ENCODE measurements at regions not wholly inside any gene's neighbourhood (a gene's known extent, or its start where the extent isn't known, plus 50 kb on each side); places are given as distances from the start of the nearest gene placed in this dataset.

DNA sequence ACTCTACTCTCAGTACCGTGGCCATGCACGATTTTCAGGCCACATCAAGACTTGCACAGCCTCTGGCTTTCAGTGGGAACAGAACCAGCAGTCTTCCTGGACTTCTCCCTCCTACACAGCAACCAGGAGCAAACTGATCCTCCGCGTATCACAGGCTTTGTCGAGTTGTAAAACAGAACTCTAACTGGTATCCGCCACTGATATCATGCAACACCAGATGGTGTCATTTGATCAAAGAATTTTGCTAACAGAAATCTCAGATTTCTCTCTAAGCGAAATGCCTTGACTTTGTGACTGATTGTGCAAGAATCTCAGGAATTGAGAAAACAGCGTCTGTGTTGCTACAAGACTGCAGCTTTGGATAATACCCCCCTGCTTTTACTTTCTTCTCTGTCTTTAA is 85.7 kb downstream of the COPS8 start:
- no peak for DNase-seq

DNA sequence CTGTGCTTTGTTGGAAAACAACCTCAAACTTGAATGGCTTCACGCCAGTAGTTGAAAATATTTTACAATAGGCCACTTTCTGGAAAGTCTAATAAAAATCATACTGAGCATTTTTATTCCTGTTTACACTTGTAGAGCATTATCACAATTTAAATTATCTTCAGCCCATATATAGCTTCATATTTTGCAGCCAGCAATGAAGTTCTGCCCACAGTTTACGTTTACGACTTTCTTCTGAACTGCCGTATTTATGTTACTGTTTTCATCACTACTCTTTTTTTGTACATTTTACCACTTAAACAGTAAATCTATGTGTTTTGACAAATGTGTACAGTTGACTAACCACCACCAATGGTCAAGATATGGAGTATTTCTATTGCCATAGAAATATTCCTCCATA is 86.2 kb downstream of the COPS8 start:
- DNase-seq: no peak

DNA sequence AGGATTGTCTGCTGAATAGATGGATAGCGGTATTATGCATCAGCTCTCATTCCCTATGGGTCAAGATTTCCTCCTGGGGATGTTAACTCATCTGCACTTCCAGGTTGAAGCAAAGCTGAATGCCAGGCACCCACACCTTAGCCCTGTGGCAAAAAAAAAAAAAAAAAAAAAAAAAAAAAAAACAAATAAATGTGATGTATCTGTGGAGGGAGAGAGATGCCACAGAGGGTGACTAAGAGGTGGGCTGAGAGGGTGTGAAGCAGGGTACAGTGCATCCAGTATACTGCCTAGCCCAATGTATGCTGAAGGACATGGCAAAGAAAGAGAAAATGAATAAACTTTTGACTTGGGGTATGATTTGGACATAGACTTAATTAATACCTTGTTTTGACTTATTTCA is 91.4 kb downstream of the COPS8 start:
- DNase-seq: no peak

DNA sequence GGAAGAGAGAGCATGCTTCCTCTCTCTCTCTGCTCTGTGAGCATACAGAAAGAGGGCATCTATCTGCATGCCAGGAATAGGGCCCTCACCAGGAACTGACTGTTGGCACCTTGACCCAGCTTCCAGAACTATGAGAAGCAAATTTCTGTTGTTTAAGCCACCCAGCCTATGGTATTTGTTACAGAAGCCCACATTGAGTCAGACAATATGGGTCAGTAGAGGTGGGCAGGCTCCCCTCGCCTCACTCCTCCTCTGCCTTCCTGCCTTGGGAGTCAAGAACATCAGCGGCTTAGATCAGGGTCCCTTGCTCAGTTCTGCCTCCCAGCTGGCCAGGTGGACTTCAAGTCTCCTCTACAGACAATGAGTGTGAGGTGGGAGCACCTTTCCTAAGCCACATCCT is 92.3 kb downstream of the COPS8 start:
- no peak for DNase-seq

DNA sequence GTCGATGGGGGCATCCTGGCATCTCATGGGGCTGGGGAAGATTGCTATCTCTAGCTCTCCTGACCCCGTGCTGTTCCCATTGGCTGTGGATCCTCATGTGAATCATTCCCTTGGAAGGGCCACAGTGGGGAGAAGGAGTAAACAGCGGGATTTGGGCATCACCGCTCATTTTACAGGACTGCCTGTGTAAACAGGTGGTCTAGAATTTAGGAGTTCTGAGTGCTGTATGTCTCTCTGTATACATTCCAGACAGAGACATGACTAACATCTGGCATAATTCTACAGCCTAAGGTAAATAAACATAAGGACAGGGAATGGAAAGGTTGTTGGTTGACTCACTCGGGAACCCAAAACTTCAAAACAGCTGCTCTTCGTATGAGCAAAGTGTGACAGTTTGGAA is 92.7 kb downstream of the COPS8 start:
- no peak for DNase-seq

DNA sequence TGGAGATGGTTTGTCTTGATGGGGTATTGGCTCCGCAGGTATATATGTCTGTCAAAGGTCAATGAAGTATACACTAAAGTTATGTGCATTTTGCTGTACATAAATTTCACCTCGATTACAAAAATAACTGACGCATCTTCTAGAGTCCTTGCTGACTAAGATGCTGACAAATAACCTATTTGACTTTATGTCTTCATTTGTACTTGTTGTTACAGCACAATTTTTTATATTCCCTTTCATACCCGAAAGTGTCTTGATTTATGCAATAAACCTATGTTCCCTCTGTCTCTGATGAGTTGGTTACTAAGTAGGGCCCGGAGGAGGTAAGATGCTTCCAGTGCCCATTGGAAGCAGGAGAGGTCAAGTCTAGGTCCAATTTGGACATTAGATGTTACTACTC is 93.5 kb downstream of the COPS8 start:
- no peak for DNase-seq

DNA sequence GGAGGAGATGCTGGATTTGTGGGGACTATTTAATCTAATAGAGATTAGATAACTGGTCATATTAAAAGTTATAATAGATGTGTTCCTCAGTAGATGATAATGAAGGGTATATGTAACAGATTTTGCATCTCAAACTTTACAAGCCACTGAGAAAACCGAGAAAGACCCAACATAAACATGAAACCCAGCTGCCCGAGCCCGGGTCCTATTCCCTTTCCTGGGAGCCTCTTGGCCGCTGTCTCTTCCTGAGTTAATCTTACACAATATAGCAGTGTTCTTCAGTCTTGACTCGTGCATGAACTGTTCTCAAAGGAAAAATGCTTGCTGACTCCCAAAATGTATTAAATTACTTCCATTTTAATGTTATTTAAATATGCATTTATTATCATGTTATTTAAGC is 94.5 kb downstream of the COPS8 start:
- DNase-seq: no peak

DNA sequence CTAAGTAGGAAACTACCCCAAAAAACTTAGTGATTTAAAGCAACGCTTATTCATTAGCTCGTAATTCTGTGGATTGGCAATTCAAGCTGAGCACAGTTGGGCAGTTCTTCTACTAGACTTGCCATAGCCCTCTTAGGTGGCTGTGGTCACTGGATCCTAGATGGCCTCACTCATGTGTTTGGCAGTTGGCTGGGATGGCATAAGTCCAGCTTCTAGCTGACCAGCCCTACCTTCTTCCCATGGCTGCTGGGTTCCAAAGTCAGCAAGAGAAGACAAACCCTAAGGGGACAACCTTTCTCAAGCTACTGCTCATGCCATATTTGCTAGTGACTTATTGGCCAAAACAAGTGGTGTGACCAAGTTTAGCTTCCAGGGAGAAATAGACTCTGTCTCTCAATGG is 95.3 kb downstream of the COPS8 start:
- DNase-seq: no peak

DNA sequence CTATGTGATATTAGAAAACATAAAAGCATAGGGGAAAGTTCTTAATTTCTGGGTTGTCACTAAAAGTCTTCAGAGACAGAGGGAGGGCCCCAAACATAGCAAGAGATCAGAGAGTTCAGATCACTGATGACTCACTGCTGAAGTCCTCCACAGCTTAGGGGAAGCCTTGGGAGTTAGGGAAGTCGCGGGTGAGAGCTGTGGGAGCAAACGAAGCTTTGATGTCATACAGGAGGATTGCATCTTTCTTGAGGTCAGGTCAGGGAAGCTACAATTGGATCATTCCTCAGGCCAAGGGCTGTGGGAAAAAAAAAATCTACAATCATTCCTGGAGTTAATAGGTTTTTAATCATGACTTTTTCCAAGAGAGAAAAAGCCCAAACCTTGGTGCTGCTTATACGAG is 96.2 kb downstream of the COPS8 start:
- no peak for DNase-seq

DNA sequence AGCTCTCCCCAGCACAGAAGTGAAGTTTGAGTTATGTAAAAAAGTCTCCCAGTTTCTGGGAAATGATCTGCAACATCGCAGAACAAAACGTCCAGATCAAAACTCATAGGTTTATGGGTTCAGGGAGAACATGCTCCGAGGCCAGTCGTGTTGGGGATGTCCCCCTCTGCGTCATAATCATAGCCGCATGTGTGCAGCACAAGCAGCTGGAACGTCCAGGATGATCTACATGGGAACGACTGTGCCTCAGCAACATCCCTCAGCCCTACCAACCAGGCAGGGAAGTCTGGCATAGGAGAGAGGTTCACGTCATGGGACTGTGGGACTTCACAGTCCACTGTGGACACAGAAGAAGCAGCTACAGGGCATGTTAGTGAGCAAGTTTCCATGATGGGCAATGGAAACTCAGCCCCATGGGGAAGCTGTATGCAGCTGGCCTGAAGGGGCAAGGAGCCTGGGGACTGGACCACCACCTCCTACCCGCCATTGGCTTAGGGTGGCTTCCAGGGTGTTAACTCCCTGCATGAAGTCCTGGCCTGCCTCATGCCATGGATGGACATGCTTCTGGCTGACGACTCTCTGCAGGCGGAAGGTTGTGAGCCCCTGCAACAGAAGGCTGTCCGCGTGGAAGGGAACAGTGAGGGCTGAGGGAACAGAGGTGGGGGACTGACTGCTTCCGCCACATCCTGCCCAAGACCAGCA is 96.9 kb downstream of the COPS8 start:
- DNase-seq: no peak

DNA sequence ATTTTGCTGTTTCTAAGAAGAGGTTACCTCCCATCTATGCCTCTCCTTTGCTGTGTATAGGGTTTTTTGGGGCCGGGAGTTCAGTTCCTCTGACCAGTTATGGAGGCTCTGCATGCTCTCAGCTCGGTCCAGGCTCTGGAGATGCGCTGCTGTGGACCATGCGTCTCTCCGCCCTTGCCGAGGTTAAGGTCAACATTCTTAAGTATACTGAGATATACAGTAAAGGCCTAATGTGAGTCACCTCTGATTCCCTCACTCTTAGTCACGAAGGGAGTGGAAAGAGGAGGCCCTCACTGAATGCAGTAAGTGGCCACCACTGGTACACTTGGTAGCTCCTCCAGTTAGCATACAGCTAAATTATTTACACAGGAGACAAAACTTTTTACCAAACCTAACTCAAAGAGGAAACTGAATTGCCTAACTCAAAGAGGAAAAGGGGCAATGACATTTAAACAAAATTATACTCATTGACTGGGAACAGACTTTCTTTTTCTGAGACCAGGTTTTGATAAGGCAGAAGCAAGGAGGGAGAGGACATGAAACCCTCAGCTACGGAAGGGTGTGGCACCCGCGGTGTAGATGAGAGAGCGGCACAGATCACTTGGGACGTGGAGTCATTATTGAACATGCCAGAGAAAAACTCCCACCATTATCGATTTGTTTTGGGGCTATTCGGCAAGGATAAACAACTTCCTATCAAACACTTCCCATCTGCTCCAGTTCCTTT is 98.7 kb downstream of the COPS8 start:
- DNase-seq: no peak

DNA sequence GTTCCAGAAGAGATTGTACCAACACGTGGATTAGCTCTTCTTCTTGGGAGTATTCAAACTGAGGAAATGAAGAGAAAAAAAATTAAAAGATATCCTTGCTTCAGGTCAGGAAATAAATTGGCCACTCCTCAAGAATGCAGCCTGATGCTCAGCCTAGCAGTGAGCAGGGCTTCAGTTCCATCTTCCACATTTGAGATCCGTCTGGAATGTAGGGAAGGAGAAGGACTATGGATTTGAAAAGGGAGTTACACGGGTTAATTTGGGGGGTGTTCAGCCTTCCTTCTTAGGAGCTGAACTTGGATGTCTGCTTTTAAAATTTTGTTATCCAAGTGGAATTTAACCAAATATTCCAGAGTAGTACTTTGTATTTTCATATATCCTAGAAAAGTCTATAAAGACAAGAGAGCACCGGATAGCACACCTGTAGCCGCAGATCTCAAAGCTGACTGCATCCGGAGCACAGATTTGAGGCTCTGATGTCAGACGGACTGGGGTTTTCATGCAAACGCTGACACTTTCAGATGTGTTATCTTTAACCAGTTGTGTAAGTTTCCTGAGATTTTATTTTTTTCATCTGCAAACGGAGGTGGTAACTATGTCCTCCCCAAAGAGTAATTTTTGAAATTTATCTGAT is 99.3 kb downstream of the COPS8 start:
- no peak for DNase-seq

DNA sequence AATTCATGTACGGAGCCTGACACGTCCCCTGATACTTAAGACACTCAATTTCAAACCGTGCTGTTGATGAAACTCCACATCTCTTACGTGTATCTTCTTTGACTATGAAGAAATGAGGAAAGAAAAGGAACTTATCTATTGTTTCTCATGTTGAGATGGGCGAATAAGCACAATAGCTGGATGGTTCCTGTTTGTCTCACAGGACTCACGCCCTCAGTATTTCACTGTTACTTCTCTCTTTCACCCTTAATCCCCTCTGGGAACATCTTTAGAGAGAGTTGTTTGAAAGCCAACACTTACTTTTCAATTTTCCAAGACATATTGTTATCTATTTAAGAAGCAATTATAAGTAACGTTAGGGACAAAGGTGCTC is 99.8 kb downstream of the COPS8 start:
- DNase-seq: no peak

DNA sequence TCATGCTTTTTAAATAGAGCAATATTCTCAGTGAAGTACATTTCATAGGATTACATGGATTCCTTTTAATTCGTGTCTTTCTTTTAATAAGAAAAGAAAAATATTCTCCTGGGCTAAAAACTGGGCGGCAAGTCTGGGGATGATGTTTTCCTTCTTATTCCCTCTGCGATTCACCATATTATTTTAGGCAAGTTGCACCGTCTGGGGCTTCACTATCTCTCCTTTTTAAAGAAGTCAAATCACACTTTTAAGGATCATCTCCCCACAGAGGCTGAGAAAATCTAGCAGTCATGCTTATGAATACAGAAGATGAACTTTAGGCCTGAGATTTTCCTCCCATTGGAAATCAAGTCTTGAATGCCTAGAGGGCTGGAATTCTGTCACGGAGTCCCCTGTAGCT is 104.1 kb downstream of the COPS8 start:
- DNase-seq: no peak

DNA sequence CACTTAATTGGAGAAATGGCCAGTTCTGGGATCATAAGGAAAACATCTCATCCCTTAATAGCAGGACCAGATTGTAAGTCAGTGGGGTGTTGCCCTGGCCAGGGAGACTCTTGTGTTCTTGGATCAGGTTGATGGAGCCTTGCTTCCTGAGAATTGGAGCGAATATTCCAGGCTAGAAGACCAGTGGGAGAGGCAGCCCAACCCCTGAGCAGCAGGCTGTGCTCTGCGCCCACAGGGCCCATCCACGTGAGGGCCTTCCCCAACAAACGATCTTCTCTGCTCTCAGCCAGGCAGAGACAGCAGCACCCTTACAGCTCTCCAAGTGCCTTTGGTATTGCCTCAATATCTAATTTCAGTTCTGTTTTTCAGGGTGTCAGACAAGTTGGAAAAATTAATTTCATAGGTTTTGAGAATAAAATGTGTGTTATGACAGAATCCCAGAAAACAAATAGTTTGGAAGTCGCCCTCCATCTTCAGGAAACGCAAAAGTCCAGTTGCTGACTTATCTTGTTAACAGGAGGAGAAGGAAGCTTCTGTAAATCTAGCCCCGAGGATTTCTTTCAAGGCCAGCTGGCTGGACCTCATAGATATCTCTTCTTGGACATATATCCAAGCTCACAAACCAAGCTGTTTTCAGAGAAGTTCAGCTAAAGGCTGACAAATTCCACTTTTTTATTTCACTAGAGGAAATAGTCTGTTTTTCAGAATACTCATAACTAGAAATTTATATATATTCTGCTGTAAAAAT is 105.5 kb downstream of the COPS8 start:
- DNase-seq: no peak

DNA sequence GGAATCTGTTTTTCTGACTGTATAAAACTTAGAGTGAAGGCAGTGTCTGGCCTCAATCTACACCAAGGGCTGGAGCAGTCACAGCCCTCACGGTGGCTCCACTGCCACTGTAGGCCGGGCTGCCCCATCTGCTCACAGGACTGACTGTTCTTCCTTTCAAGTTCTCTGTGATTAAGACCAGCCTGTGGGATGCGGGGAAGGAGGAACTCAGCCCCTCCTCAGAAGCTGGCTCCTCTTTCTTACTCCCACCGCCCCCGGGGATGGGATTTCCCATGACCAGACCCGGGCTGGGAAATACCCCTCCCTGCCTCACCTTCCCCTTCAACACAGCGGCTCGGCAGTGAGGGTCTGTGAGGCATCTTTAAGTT is 106.0 kb downstream of the COPS8 start:
- no peak for DNase-seq

DNA sequence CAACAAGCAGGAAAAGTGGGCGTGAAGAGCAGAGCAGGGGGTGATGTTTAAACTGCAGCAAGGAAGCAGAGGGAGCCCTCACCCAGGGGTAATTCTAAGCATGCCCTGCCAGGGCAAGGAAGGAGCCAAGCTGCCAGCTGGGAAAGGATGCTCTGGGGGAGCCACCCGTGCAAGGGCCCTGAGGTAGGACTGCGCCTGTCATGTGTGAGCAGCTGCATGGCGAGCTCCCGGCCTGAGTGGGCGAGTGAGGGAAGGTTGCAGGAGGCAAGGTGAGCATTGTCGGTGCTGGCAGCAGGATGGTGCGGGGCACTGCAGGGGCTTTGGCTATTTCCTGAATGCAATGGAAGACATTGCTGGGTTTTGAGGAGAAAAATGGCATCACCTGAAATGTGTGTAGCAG is 107.2 kb downstream of the COPS8 start:
- DNase-seq: no peak

DNA sequence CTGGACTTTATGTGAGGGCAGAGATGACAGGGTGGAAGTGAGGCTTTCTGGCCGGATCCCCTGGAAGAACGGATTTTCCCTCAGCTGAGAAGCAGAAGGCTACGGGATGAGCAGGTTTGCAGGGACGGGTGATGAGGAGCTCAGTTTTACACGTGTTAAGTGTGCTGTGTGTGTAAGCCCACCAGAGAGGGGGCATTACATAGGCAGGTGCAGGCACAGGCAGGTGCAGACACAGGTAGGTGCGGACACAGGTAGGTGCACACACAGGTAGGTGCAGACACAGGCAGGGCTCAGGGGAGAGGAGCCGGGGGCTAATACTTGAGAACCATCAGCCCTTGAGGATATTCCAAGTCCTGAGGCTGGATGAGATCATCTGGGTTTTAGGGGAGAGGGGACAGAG is 107.7 kb downstream of the COPS8 start:
- no peak for DNase-seq

DNA sequence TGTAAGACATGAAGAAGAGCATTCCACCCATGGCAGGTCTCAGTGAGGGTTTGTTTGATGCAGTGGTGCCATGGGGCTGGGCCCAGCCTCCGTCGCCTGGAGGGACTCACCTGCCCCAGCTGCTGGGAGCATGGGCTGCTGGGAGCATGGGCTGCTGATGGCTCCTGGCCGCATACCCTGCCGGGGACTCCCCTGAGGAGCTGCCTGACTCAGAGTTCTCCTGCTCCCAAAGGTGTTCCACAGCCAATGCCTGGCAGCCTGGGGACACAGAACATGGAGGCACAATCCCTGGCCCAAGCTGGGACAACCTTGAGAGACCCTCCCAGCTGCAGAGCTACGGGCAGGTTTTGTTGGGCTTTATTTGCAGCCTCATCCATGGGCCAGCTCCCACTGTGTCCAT is 108.4 kb downstream of the COPS8 start:
- no peak for DNase-seq

DNA sequence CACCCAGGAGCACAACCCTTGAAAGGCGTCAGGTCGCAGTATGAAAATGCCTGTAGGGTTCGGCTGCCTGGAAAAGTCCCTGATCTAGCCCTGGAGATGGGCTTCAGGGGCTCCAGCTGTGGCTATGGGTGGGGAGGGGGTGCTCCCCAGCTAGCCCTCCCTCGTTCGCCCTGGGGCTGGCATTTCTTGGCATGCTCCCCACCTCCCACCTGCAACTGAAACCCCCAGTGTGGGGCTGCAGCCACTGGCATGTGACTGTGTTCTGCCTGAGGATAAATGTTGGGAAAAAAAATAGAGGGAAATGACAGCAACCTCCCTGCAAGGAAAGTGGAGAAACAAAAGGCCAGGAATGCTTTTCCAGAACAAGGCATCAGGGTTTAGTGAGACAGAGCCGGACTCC is 109.2 kb downstream of the COPS8 start:
- no peak for DNase-seq

DNA sequence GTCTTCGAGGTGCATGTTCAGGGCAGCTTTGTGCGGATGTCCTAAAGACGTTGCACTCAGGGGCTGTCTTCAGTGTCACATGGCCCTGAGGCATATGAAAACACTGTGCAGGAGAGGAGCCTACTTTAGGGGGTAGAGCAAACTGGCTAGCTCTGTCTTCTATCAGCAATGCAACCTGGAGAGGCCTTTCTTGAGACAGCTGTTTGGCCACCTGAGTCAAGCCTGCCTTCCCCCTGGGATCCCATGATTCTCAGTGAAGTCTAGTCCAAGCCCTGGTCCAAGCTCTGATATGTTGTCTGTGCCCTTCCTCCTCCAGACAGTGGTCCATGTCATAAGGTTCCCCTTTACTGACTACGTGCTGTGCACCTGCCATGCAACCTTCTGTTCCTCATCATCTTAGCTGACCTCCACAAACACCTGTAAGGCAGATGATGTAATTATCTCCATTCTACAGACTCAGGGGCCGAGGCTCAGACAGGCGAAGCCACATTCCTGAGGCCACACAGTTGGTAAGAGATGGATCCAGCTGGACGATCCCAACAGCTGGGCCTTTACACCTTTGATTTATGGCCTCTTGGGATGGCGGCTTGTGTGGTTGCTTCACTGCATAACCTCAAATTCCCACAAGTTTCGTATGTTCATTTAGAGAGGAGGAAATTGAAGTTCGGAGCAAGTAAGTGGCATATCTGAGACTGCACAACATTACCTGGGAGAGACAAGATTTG is 109.9 kb downstream of the COPS8 start:
- DNase-seq: no peak

DNA sequence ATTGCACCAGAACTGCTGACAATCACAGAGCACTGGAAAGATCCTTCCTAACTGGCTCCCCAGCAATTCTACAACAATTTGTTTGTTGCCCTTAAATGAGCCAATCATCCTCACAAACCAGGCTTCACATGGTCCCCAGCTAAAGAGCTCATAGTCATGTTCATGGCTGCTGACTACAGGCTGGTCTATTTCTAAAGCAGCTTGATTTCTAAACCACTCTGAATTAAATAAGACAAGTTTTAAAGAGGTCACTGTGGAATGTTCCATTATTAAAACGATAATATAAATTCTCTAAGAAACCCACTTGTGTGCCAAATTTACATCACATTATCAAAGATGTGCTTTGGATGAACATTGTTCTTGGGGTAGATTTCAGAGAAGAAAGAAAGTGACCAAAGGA is 110.7 kb downstream of the COPS8 start:
- no peak for DNase-seq
